ENCODE measurements at regions not wholly inside any gene's neighbourhood (a gene's known extent, or its start where the extent isn't known, plus 50 kb on each side); places are given as distances from the start of the nearest gene placed in this dataset.

GRCh38 chr17:79535728-79536025, 75.2 kb downstream of the RBFOX3 start:
- TF ChIP-seq CTCF (IDR thresholded peaks at IDR 0.05 in 2 of 3, conservative IDR thresholded peaks at IDR 0.05 in 1 of 3; ENCODE audit: borderline replicate concordance in 1 of 3, insufficient read depth in 1 of 3, low read depth in 2 of 3, low read length in 2 of 3) (no peak), MAX (IDR thresholded peaks at IDR 0.05) (no peak), JUND (IDR thresholded peaks at IDR 0.05) (no peak), CEBPB (IDR thresholded peaks at IDR 0.05; ENCODE audit: low read depth) (no peak), POLR2A (IDR thresholded peaks at IDR 0.05; ENCODE audit: borderline replicate concordance, extremely low read depth, insufficient read depth, insufficient read length) (no peak)
